ENCODE measurements at regions not wholly inside any gene's neighbourhood (a gene's known extent, or its start where the extent isn't known, plus 50 kb on each side); places are given as distances from the start of the nearest gene placed in this dataset.

- no peaks in the 10 kb centered on the region for H3K9me3 ChIP-seq
- TF ChIP-seq CTCF (IDR thresholded peaks at IDR 0.05) = no peak
- DNase-seq (peak; percentile 46), ATAC-seq (peak; percentile 57 to 58)
- H3K4me3 ChIP-seq = no peak overlapping the region
- peaks cover 18% of the 10 kb centered on the region for H3K4me1 ChIP-seq
- no peaks in the 10 kb centered on the region for H3K27me3 ChIP-seq (ENCODE audit: low read depth)
- H3K27ac ChIP-seq = peak overlapping the region; percentile 26
- intact Hi-C loops (cut with DNase I) = no loop called here
- H3K36me3 ChIP-seq = no peaks in the 10 kb centered on the region
These were observed 58.1 kb upstream of the EPCAM start for GRCh38 chr2:47310801-47311560.

GRCh38 chr2:47309952-47310800, 58.9 kb upstream of the EPCAM start:
- H3K27me3 ChIP-seq (ENCODE audit: low read depth) = no peaks in the 10 kb centered on the region
- H3K27ac ChIP-seq = peak overlapping the region; percentile 26
- H3K4me3 ChIP-seq = no peak overlapping the region
- no peaks in the 10 kb centered on the region for H3K36me3 ChIP-seq
- ATAC-seq (peak; percentile 48 to 66), DNase-seq (peak; percentile 39)
- intact Hi-C loops (cut with DNase I) = no loop called here
- no peaks in the 10 kb centered on the region for H3K9me3 ChIP-seq
- no peak for TF ChIP-seq CTCF (IDR thresholded peaks at IDR 0.05)
- H3K4me1 ChIP-seq = peaks cover 18% of the 10 kb centered on the region

- Histone ChIP-seq H3K27me3 (ENCODE audit: low read depth) (no peaks in the 10 kb centered on the region), H3K36me3 (no peaks in the 10 kb centered on the region), H3K4me3 (no peak overlapping the region), H3K27ac (peak overlapping the region; percentile 26), H3K9me3 (no peaks in the 10 kb centered on the region), H3K4me1 (peaks cover 18% of the 10 kb centered on the region)
- intact Hi-C loops (cut with DNase I) = no loop called here
- DNase-seq (peak; percentile 17), ATAC-seq (no peak)
- no peak for TF ChIP-seq CTCF (IDR thresholded peaks at IDR 0.05)
These were observed 59.6 kb upstream of the EPCAM start for GRCh38 chr2:47309472-47309951.

GRCh38 chr2:47307066-47307465, 62.0 kb upstream of the EPCAM start:
- no peaks in the 10 kb centered on the region for H3K27me3 ChIP-seq (ENCODE audit: low read depth)
- no peak overlapping the region for H3K27ac ChIP-seq
- no peak overlapping the region for H3K4me3 ChIP-seq
- no peaks in the 10 kb centered on the region for H3K9me3 ChIP-seq
- TF ChIP-seq CTCF (IDR thresholded peaks at IDR 0.05) = no peak
- DNase-seq (no peak), ATAC-seq (no peak)
- intact Hi-C loops (cut with DNase I) = no loop called here
- no peaks in the 10 kb centered on the region for H3K36me3 ChIP-seq
- H3K4me1 ChIP-seq = peaks cover 28% of the 10 kb centered on the region

GRCh38 chr2:47304654-47305053, 64.5 kb upstream of the EPCAM start:
- H3K27ac ChIP-seq = no peak overlapping the region
- H3K27me3 ChIP-seq (ENCODE audit: low read depth) = no peaks in the 10 kb centered on the region
- ATAC-seq (no peak), DNase-seq (no peak)
- no peaks in the 10 kb centered on the region for H3K36me3 ChIP-seq
- no peaks in the 10 kb centered on the region for H3K9me3 ChIP-seq
- no peak overlapping the region for H3K4me3 ChIP-seq
- H3K4me1 ChIP-seq = peaks cover 23% of the 10 kb centered on the region
- intact Hi-C loops (cut with DNase I) = no loop called here
- TF ChIP-seq CTCF (IDR thresholded peaks at IDR 0.05) = no peak

Measured in lower lobe of right lung (tissue), 2 donors.